ENCODE measurements at regions not wholly inside any gene's neighbourhood (a gene's known extent, or its start where the extent isn't known, plus 50 kb on each side); places are given as distances from the start of the nearest gene placed in this dataset.

GRCh38 chr12:75853626-75854025 is 177.9 kb downstream of the PHLDA1 start:
- TF ChIP-seq CTCF (IDR thresholded peaks at IDR 0.05 in 8 of 11, conservative IDR thresholded peaks at IDR 0.05 in 3 of 11) (no peak), POLR2A (IDR thresholded peaks at IDR 0.05) (no peak)

Measured in spleen (tissue), 7 donors.